NB4 (cell line): ENCODE measurements at regions not wholly inside any gene's neighbourhood (a gene's known extent, or its start where the extent isn't known, plus 50 kb on each side); places are given as distances from the start of the nearest gene placed in this dataset.

Source experiments
- CTCF ChIP-seq: IDR thresholded peaks from one replicate; pipeline ENCODE4 v1.5.1; 2012; ENCODE audit warnings: low read depth, low read length
- MYC ChIP-seq: IDR thresholded peaks from 2 replicates; pipeline ENCODE4 v1.6.1; 2011; ENCODE audit warnings: low read depth, low read length
- POLR2A ChIP-seq: IDR thresholded peaks from 2 replicates; pipeline ENCODE4 v1.6.1; 2011; ENCODE audit warnings: mild to moderate bottlenecking; ENCODE audit not compliant: insufficient read length; ENCODE audit errors: extremely low read depth
- TF ChIP-seq, protein P1 (sequence below): IDR thresholded peaks from 2 replicates; pipeline ENCODE4 v1.6.1; 2011; ENCODE audit warnings: low read depth, low read length

DNA sequence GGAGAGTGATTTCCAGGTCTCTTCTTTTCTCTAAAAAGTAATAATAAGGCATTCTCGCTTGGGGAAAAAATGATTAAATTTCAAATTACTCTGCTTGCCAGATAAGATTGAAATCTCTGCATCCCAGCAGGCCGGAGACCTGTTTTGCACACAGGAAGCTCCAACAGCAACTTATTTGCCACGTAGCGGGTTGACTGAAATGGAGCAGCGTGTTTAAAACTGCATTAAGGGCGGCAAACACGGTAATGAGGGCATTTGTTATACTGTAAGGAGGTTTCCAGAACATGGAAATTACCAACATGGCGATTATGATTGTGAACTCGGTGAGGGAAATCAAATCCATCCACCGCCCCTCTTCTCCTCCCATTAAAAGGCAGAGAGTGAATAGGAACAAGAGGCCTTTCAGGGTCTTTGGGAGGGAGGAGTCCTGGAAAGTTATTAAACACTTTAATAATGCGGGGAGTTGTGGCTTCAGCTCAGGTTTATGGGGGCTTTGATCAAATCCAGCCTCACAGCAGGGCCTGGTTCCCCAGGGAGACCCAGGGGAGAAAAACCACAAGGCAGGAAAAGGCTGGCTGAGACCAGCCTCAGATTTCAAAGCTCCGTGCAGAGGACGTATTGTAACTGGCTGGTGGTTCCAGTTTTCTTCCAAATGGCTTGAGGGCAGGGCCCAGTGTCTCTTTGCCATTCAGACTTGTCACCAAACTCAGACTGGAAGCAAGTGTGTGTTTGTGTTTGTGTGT lies 242.3 kb downstream of the TLE3 start:
- TF ChIP-seq CTCF (no peak), POLR2A (no peak), MYC (no peak)
- TF ChIP-seq, protein P1, sequence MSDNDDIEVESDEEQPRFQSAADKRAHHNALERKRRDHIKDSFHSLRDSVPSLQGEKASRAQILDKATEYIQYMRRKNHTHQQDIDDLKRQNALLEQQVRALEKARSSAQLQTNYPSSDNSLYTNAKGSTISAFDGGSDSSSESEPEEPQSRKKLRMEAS, result no peak
